HL-60 (cell line): ENCODE measurements at regions not wholly inside any gene's neighbourhood (a gene's known extent, or its start where the extent isn't known, plus 50 kb on each side); places are given as distances from the start of the nearest gene placed in this dataset.

Source experiments
- DNase-seq, 2 experiments: peaks; one replicate each; pipeline ENCODE4 v3.0.0-alpha.2; 2010 to 2020; ENCODE audit warnings: low read depth in 1 of 2, low spot score in 1 of 2
- H3K27ac ChIP-seq: fragments of 250-450 bp; sonication (Bioruptor Pico); replicated peaks from 2 replicates; pipeline ENCODE4 v1.5.1; 2020; ENCODE audit warnings: mild to moderate bottlenecking, moderate library complexity
- H3K27me3 ChIP-seq: fragments of 250-450 bp; sonication (Bioruptor Pico); 2 replicates; pipeline ENCODE4 v1.5.1; 2021; ENCODE audit warnings: mild to moderate bottlenecking, moderate library complexity; ENCODE audit not compliant: insufficient read depth, poor library complexity, severe bottlenecking
- H3K4me3 ChIP-seq: replicated peaks from 2 replicates; pipeline ENCODE4 v1.5.1; 2011; ENCODE audit warnings: mild to moderate bottlenecking, control low read depth, low read length; ENCODE audit not compliant: insufficient read depth
- CTCF ChIP-seq: IDR thresholded peaks from one replicate; pipeline ENCODE4 v1.5.1; 2011; ENCODE audit warnings: low read length, control low read depth, inconsistent platforms; ENCODE audit not compliant: insufficient read depth
- GABPA ChIP-seq: IDR thresholded peaks from 2 replicates; pipeline ENCODE4 v1.6.1; 2012; ENCODE audit warnings: low read depth
- POLR2AphosphoS5 ChIP-seq: IDR thresholded peaks from 2 replicates; pipeline ENCODE4 v1.6.1; 2012; ENCODE audit warnings: low read depth
- REST ChIP-seq: IDR thresholded peaks from 2 replicates; pipeline ENCODE4 v1.6.1; 2012; ENCODE audit warnings: low read depth; ENCODE audit not compliant: insufficient replicate concordance
- SPI1 ChIP-seq: IDR thresholded peaks from 2 replicates; pipeline ENCODE4 v1.6.1; 2012; ENCODE audit warnings: low read depth, mild to moderate bottlenecking, borderline replicate concordance

GRCh38 chr7:17500736-17501135, 202.3 kb downstream of the AHR start:
- no peak overlapping the region for H3K4me3 ChIP-seq
- H3K27ac ChIP-seq: no peak overlapping the region
- no peak for DNase-seq
- H3K27me3 ChIP-seq: no peaks in the 10 kb centered on the region
- no peak for TF ChIP-seq GABPA
- TF ChIP-seq CTCF: no peak
- no peak for TF ChIP-seq SPI1
- no peak for TF ChIP-seq REST
- no peak for TF ChIP-seq POLR2AphosphoS5

- no peak for TF ChIP-seq GABPA
- TF ChIP-seq POLR2AphosphoS5: no peak
- no peak for TF ChIP-seq SPI1
- TF ChIP-seq CTCF: no peak
- no peak for TF ChIP-seq REST
- Histone ChIP-seq H3K27ac (no peak overlapping the region), H3K27me3 (no peaks in the 10 kb centered on the region), H3K4me3 (no peak overlapping the region)
- no peak for DNase-seq
These were observed 203.2 kb downstream of the AHR start for GRCh38 chr7:17501441-17502212.

- Histone ChIP-seq H3K27ac (no peak overlapping the region), H3K27me3 (no peaks in the 10 kb centered on the region), H3K4me3 (no peak overlapping the region)
- TF ChIP-seq GABPA (no peak), REST (no peak), SPI1 (no peak), POLR2AphosphoS5 (no peak), CTCF (no peak)
- DNase-seq: no peak
These were observed 204.0 kb downstream of the AHR start for GRCh38 chr7:17502213-17503060.
